ENCODE measurements at regions not wholly inside any gene's neighbourhood (a gene's known extent, or its start where the extent isn't known, plus 50 kb on each side); places are given as distances from the start of the nearest gene placed in this dataset.

GRCh38 chr1:119318466-119319309 is 49.9 kb upstream of the HAO2 start:
- Histone ChIP-seq H3K36me3 (ENCODE audit: control insufficient read depth, insufficient read depth, low read length) (no peaks in the 10 kb centered on the region), H3K4me3 (ENCODE audit: low read length) (no peak overlapping the region), H3K4me1 (ENCODE audit: control insufficient read depth, insufficient read depth, low read length) (no peaks in the 10 kb centered on the region), H3K27me3 (ENCODE audit: control insufficient read depth, insufficient read depth, low read length) (peaks cover 2% of the 10 kb centered on the region), H3K9me3 (replicated peaks; ENCODE audit: control insufficient read depth, low read depth, low read length) (no peaks in the 10 kb centered on the region), H3K27ac (ENCODE audit: low read length) (no peak overlapping the region)
- WGBS (ENCODE audit: insufficient coverage), result 65% methylated on average over 4 of the region's 7 CpGs
- no peak for DNase-seq
